Astrocyte (in vitro differentiated cells and primary cell): ENCODE measurements at regions not wholly inside any gene's neighbourhood (a gene's known extent, or its start where the extent isn't known, plus 50 kb on each side); places are given as distances from the start of the nearest gene placed in this dataset.

ENCODE experiments used
- DNase-seq: peaks from one replicate; pipeline ENCODE4 v3.0.0-alpha.2; 2010; ENCODE audit warnings: low read depth
- FAIRE-seq: peaks from 2 replicates; lab custom pipeline; 2011; peaks lifted over from hg19 to GRCh38; lab: Jason Lieb, UNC
- H2AFZ ChIP-seq: 2 replicates; pipeline ENCODE4 v1.6.0; 2012; ENCODE audit warnings: low read depth, low read length, inconsistent platforms
- H3K27ac ChIP-seq: 2 replicates; pipeline ENCODE4 v1.5.1; 2011; ENCODE audit warnings: low read depth, low read length, inconsistent platforms
- H3K27me3 ChIP-seq: 2 replicates; pipeline ENCODE4 v1.6.0; 2011; ENCODE audit warnings: low read length, inconsistent platforms; ENCODE audit not compliant: insufficient read depth
- H3K36me3 ChIP-seq: 2 replicates; pipeline ENCODE4 v1.5.1; 2011; ENCODE audit warnings: low read length, inconsistent platforms; ENCODE audit not compliant: insufficient read depth
- H3K4me1 ChIP-seq: 2 replicates; pipeline ENCODE4 v1.5.1; 2011; ENCODE audit warnings: low read length, inconsistent platforms; ENCODE audit not compliant: insufficient read depth
- H3K4me2 ChIP-seq: 2 replicates; pipeline ENCODE4 v1.6.0; 2012; ENCODE audit warnings: low read length, inconsistent platforms
- H3K4me3 ChIP-seq: 2 replicates; pipeline ENCODE4 v1.5.1; 2011; ENCODE audit warnings: low read depth, mild to moderate bottlenecking, low read length, inconsistent platforms; ENCODE audit not compliant: insufficient read depth
- H3K79me2 ChIP-seq: 2 replicates; pipeline ENCODE4 v1.6.0; 2012; ENCODE audit warnings: mild to moderate bottlenecking, low read length, inconsistent platforms; ENCODE audit not compliant: insufficient read depth
- H3K9ac ChIP-seq: 2 replicates; pipeline ENCODE4 v1.6.0; 2012; ENCODE audit warnings: mild to moderate bottlenecking, low read length, inconsistent platforms
- H3K9me3 ChIP-seq: 2 replicates; pipeline ENCODE4 v1.5.1; 2012; ENCODE audit warnings: low read depth, mild to moderate bottlenecking, low read length, inconsistent platforms; ENCODE audit not compliant: insufficient read depth
- H4K20me1 ChIP-seq: 2 replicates; pipeline ENCODE4 v1.6.0; 2012; ENCODE audit warnings: low read length, inconsistent platforms; ENCODE audit not compliant: insufficient read depth
- H3K27ac Mint-ChIP-seq: one replicate; pipeline ENCODE4 v1.8.0; 2021; ENCODE audit warnings: mild to moderate bottlenecking, mixed read lengths; ENCODE audit not compliant: unreplicated experiment
- H3K27me3 Mint-ChIP-seq: one replicate; pipeline ENCODE4 v1.8.0; 2021; ENCODE audit warnings: low read depth, mixed read lengths; ENCODE audit not compliant: unreplicated experiment
- H3K36me3 Mint-ChIP-seq: one replicate; pipeline ENCODE4 v1.8.0; 2021; ENCODE audit warnings: low read depth, mixed read lengths; ENCODE audit not compliant: unreplicated experiment
- H3K4me1 Mint-ChIP-seq: one replicate; pipeline ENCODE4 v1.8.0; 2021; ENCODE audit warnings: low read depth, mixed read lengths; ENCODE audit not compliant: unreplicated experiment
- H3K4me3 Mint-ChIP-seq: one replicate; pipeline ENCODE4 v1.8.0; 2021; ENCODE audit warnings: mild to moderate bottlenecking, moderate library complexity, mixed read lengths; ENCODE audit not compliant: unreplicated experiment
- H3K9me3 Mint-ChIP-seq: one replicate; pipeline ENCODE4 v1.8.0; 2021; ENCODE audit warnings: mild to moderate bottlenecking, mixed read lengths; ENCODE audit not compliant: unreplicated experiment
- CTCF ChIP-seq: IDR thresholded peaks from 2 replicates; pipeline ENCODE4 v1.5.1; 2011; ENCODE audit warnings: low read depth, mild to moderate bottlenecking, inconsistent platforms, low read length, moderate library complexity; ENCODE audit not compliant: insufficient read depth
- EZH2 ChIP-seq: IDR thresholded peaks from 2 replicates; pipeline ENCODE4 v1.6.1; 2012; ENCODE audit warnings: mild to moderate bottlenecking, low read length, inconsistent platforms; ENCODE audit not compliant: insufficient read depth

- DNase-seq (peak; percentile 23), FAIRE-seq (peak; percentile 13)
- Mint-ChIP-seq H3K27ac (no peak overlapping the region), H3K9me3 (peaks cover 2% of the 10 kb centered on the region), H3K27me3 (peaks cover 7% of the 10 kb centered on the region), H3K4me3 (no peak overlapping the region), H3K36me3 (no peaks in the 10 kb centered on the region), H3K4me1 (no peaks in the 10 kb centered on the region)
- no peaks in the 10 kb centered on the region for H3K4me1 ChIP-seq
- no peaks in the 10 kb centered on the region for H3K27me3 ChIP-seq
- H3K9me3 ChIP-seq, result peaks cover 4% of the 10 kb centered on the region
- H3K27ac ChIP-seq, result no peak overlapping the region
- H3K79me2 ChIP-seq, result no peaks in the 10 kb centered on the region
- no peak overlapping the region for H3K4me3 ChIP-seq
- H4K20me1 ChIP-seq, result no peaks in the 10 kb centered on the region
- H3K9ac ChIP-seq, result no peak overlapping the region
- no peak overlapping the region for H3K4me2 ChIP-seq
- H2AFZ ChIP-seq, result no peak overlapping the region
- no peak for TF ChIP-seq EZH2
- no peak for TF ChIP-seq CTCF
- H3K36me3 ChIP-seq, result no peaks in the 10 kb centered on the region
Measured at GRCh38 chr2:238670111-238670585, 177.7 kb upstream of the TWIST2 start.

GRCh38 chr2:238682536-238682935 is 165.3 kb upstream of the TWIST2 start:
- Histone ChIP-seq H3K4me1 (peaks cover 17% of the 10 kb centered on the region), H3K9me3 (no peaks in the 10 kb centered on the region), H3K36me3 (no peaks in the 10 kb centered on the region), H3K4me2 (no peak overlapping the region), H3K9ac (no peak overlapping the region), H3K4me3 (no peak overlapping the region), H2AFZ (no peak overlapping the region), H3K79me2 (no peaks in the 10 kb centered on the region), H3K27ac (no peak overlapping the region), H3K27me3 (no peaks in the 10 kb centered on the region), H4K20me1 (no peaks in the 10 kb centered on the region)
- Mint-ChIP-seq H3K4me3 (no peak overlapping the region), H3K27me3 (peaks cover 13% of the 10 kb centered on the region), H3K36me3 (peaks cover 3% of the 10 kb centered on the region), H3K9me3 (peaks cover 6% of the 10 kb centered on the region), H3K27ac (no peak overlapping the region), H3K4me1 (peaks cover 5% of the 10 kb centered on the region)
- TF ChIP-seq EZH2 (no peak), CTCF (no peak)
- FAIRE-seq (no peak), DNase-seq (no peak)

- no peaks in the 10 kb centered on the region for H3K36me3 Mint-ChIP-seq
- H3K4me3 Mint-ChIP-seq, result no peak overlapping the region
Measured at GRCh38 chr2:238684362-238685326, 163.2 kb upstream of the TWIST2 start.

More at GRCh38 chr2:238684362-238685326, 163.2 kb upstream of the TWIST2 start:
- no peak overlapping the region for H3K27ac Mint-ChIP-seq
- Histone ChIP-seq H3K4me1 (peaks cover 17% of the 10 kb centered on the region), H3K4me3 (no peak overlapping the region), H4K20me1 (no peaks in the 10 kb centered on the region), H3K79me2 (no peaks in the 10 kb centered on the region), H3K27me3 (no peaks in the 10 kb centered on the region), H3K27ac (peak overlapping the region; percentile 82), H2AFZ (no peak overlapping the region), H3K9me3 (no peaks in the 10 kb centered on the region), H3K36me3 (no peaks in the 10 kb centered on the region), H3K9ac (peak overlapping the region; percentile 36), H3K4me2 (peak overlapping the region; percentile 20)
- peak; percentile 99 for DNase-seq
- peaks cover 2% of the 10 kb centered on the region for H3K9me3 Mint-ChIP-seq
- peaks cover 15% of the 10 kb centered on the region for H3K27me3 Mint-ChIP-seq
- no peak for TF ChIP-seq EZH2
- no peak for TF ChIP-seq CTCF
- H3K4me1 Mint-ChIP-seq, result peaks cover 5% of the 10 kb centered on the region
- peak; percentile 93 for FAIRE-seq
